ENCODE measurements at regions not wholly inside any gene's neighbourhood (a gene's known extent, or its start where the extent isn't known, plus 50 kb on each side); places are given as distances from the start of the nearest gene placed in this dataset.

DNA sequence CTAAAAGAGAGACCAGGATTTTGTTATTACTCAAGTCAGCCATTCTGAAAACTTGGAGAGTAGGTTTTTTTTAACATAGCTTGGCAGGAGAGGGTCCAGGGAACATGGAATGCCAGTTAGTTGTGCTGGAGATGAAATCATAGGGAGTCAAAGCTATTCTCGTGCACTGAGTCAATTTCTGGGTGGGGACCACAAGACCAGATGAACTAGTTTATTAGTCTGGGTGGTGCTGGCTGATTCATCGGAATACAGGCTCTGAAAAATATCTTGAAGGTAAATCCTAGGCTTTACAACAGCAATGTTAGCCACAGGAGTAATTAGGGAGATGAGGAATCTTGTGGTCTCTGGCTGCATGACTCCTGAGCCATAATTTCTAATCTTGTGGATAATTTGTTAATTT, 921.4 kb downstream of the TRIB2 start:
- TF ChIP-seq, protein P1, sequence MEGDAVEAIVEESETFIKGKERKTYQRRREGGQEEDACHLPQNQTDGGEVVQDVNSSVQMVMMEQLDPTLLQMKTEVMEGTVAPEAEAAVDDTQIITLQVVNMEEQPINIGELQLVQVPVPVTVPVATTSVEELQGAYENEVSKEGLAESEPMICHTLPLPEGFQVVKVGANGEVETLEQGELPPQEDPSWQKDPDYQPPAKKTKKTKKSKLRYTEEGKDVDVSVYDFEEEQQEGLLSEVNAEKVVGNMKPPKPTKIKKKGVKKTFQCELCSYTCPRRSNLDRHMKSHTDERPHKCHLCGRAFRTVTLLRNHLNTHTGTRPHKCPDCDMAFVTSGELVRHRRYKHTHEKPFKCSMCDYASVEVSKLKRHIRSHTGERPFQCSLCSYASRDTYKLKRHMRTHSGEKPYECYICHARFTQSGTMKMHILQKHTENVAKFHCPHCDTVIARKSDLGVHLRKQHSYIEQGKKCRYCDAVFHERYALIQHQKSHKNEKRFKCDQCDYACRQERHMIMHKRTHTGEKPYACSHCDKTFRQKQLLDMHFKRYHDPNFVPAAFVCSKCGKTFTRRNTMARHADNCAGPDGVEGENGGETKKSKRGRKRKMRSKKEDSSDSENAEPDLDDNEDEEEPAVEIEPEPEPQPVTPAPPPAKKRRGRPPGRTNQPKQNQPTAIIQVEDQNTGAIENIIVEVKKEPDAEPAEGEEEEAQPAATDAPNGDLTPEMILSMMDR (IDR thresholded peaks at IDR 0.05) = no peak
- no peak for TF ChIP-seq HOXB13 (CRISPR knock-in tag; IDR thresholded peaks at IDR 0.05; ENCODE audit: low read depth)
- no peak for TF ChIP-seq RAD21 (conservative IDR thresholded peaks at IDR 0.05 in 1 of 2, IDR thresholded peaks at IDR 0.05 in 1 of 2)
- no peak for TF ChIP-seq POLR2A (IDR thresholded peaks at IDR 0.05; ENCODE audit: low read length)
- no peak for TF ChIP-seq RNF2 (IDR thresholded peaks at IDR 0.05; ENCODE audit: borderline replicate concordance, low read depth)

Data from A549 (cell line).